IMR-90 (cell line): ENCODE measurements at regions not wholly inside any gene's neighbourhood (a gene's known extent, or its start where the extent isn't known, plus 50 kb on each side); places are given as distances from the start of the nearest gene placed in this dataset.
"Not testable (repeated sequence)": the region's sequence is repeated elsewhere in the genome, so short reads cannot be mapped to it uniquely, and the experiment has no call there.

Experiments
- ATAC-seq: fragments of 200-7000 bp; cut with Tn5 transposase; 2 replicates; pipeline ENCODE4 v1.9.1; 2020; ENCODE audit warnings: low read depth, mild to moderate bottlenecking, moderate library complexity
- BruUV-seq: library from RNA; stranded (reverse); fragments of 400-500 nt; replicated peaks from 2 replicates; lab custom pipeline; 2021; lab: Mats Ljungman, UMichigan
- CTCF ChIA-PET: fragments of 300-600 bp; formaldehyde crosslinking; extraction: SDS; loops from one replicate; lab custom pipeline; 2021; ENCODE audit warnings: antibody characterized with exemption; lab: Yijun Ruan, JAX
- POLR2A ChIA-PET: fragments of 300-600 bp; sonication (Branson Sonifier 250); formaldehyde crosslinking; loops from one replicate; lab custom pipeline; 2022; ENCODE audit warnings: antibody characterized with exemption; ENCODE audit not compliant: unreplicated experiment; lab: Charles Lee
- DNase-seq: peaks from one replicate; pipeline ENCODE4 v3.0.0; 2013
- H2AFZ ChIP-seq: replicated peaks from 2 replicates; pipeline ENCODE3; 2013; ENCODE audit warnings: low read length, mild to moderate bottlenecking; ENCODE audit not compliant: poor library complexity
- H2AK5ac ChIP-seq: 2 replicates; pipeline ENCODE4 v1.6.1; 2013; ENCODE audit warnings: low read depth, low read length, inconsistent platforms
- H2AK9ac ChIP-seq: replicated peaks from 2 replicates; pipeline ENCODE3; 2013; ENCODE audit warnings: mild to moderate bottlenecking, low read depth, low read length, moderate library complexity; ENCODE audit not compliant: poor library complexity
- H2BK120ac ChIP-seq: 2 replicates; pipeline ENCODE4 v1.6.1; 2013; ENCODE audit warnings: low read depth, low read length, inconsistent platforms
- H2BK15ac ChIP-seq: 3 replicates; pipeline ENCODE4 v1.6.1; 2013; ENCODE audit warnings: low read depth, low read length, inconsistent platforms
- H2BK20ac ChIP-seq: 2 replicates; pipeline ENCODE4 v1.6.1; 2013; ENCODE audit warnings: low read depth, mild to moderate bottlenecking, inconsistent platforms, low read length, moderate library complexity
- H2BK5ac ChIP-seq: 2 replicates; pipeline ENCODE4 v1.6.1; 2013; ENCODE audit warnings: mild to moderate bottlenecking, low read depth, low read length, inconsistent platforms; ENCODE audit not compliant: poor library complexity, severe bottlenecking
- H3K14ac ChIP-seq: replicated peaks from 2 replicates; pipeline ENCODE4 v1.6.1; 2013; ENCODE audit warnings: low read depth, low read length, inconsistent platforms
- H3K18ac ChIP-seq: 2 replicates; pipeline ENCODE4 v1.6.1; 2013; ENCODE audit warnings: low read depth, low read length, control low read depth
- H3K23ac ChIP-seq: 2 replicates; pipeline ENCODE4 v1.6.1; 2013; ENCODE audit warnings: low read depth, low read length, inconsistent platforms
- H3K27ac ChIP-seq: 2 replicates; pipeline ENCODE4 v1.5.1; 2013; ENCODE audit warnings: mild to moderate bottlenecking, control low read depth, low read length; ENCODE audit not compliant: insufficient read depth
- H3K27me3 ChIP-seq: 2 replicates; pipeline ENCODE4 v1.6.1; 2013; ENCODE audit warnings: low read length; ENCODE audit not compliant: control insufficient read depth, insufficient read depth
- H3K36me3 ChIP-seq: 2 replicates; pipeline ENCODE4 v1.6.1; 2013; ENCODE audit warnings: low read length, mixed read lengths; ENCODE audit not compliant: control insufficient read depth, insufficient read depth
- H3K4ac ChIP-seq: 2 replicates; pipeline ENCODE4 v1.6.1; 2013; ENCODE audit warnings: low read depth, low read length, inconsistent platforms
- H3K4me1 ChIP-seq: 2 replicates; pipeline ENCODE4 v1.6.1; 2013; ENCODE audit warnings: low read length, mixed read lengths; ENCODE audit not compliant: control insufficient read depth, insufficient read depth
- H3K4me2 ChIP-seq: 2 replicates; pipeline ENCODE4 v1.6.1; 2013; ENCODE audit warnings: low read depth, mild to moderate bottlenecking, control low read depth, low read length, moderate library complexity
- H3K4me3 ChIP-seq: 2 replicates; pipeline ENCODE4 v1.5.1; 2013; ENCODE audit warnings: low read depth, mild to moderate bottlenecking, control low read depth, low read length, moderate library complexity; ENCODE audit not compliant: insufficient read depth
- H3K56ac ChIP-seq: 2 replicates; pipeline ENCODE4 v1.6.1; 2013; ENCODE audit warnings: low read length, inconsistent platforms; ENCODE audit not compliant: insufficient read depth; ENCODE audit errors: extremely low read depth
- H3K79me1 ChIP-seq, 2 experiments: 2 replicates each; pipeline ENCODE4 v1.6.1; 2013; ENCODE audit warnings: low read length in 2 of 2, inconsistent platforms in 1 of 2, low read depth in 1 of 2
- H3K9ac ChIP-seq: 2 replicates; pipeline ENCODE4 v1.6.1; 2013; ENCODE audit warnings: low read depth, low read length, control low read depth
- H3K9me1 ChIP-seq: 2 replicates; pipeline ENCODE4 v1.6.1; 2013; ENCODE audit warnings: low read length, inconsistent platforms; ENCODE audit not compliant: insufficient read depth
- H3K9me3 ChIP-seq: 2 replicates; pipeline ENCODE4 v1.6.1; 2013; ENCODE audit warnings: low read length; ENCODE audit not compliant: control insufficient read depth, insufficient read depth
- H4K20me1 ChIP-seq: 2 replicates; pipeline ENCODE4 v1.6.1; 2013; ENCODE audit warnings: low read length, inconsistent platforms; ENCODE audit not compliant: insufficient read depth
- H4K5ac ChIP-seq: 2 replicates; pipeline ENCODE4 v1.6.1; 2013; ENCODE audit warnings: mild to moderate bottlenecking, low read depth, low read length, control low read depth
- H4K8ac ChIP-seq, 2 experiments: 2 replicates each; pipeline ENCODE4 v1.6.1; 2013; ENCODE audit warnings: low read depth in 2 of 2, low read length in 2 of 2, control low read depth in 1 of 2, inconsistent platforms in 1 of 2
- H4K91ac ChIP-seq: 2 replicates; pipeline ENCODE4 v1.6.1; 2013; ENCODE audit warnings: low read depth, low read length, inconsistent platforms; ENCODE audit not compliant: insufficient read depth
- whole genome bisulfite sequencing, 2 experiments: methylation state at CpG; one replicate each; pipeline versions ENCODE4 v1.1.5 to v1.1.7; 2013; ENCODE audit warnings: missing lambda C conversion rate in 2 of 2; ENCODE audit not compliant: insufficient read length in 1 of 2; ENCODE audit errors: extremely low coverage in 2 of 2; 5-methylcytosine and 5-hydroxymethylcytosine counted together
- dilution Hi-C: fragments of 300-500 bp; cut with HindIII; formaldehyde crosslinking; loops from one replicate; pipeline ENCODE4 v1.14.3; 2018; ENCODE audit warnings: low sequenced_read_pairs; ENCODE audit not compliant: unreplicated experiment
- in situ Hi-C: fragments of 300-500 bp; cut with MboI; formaldehyde crosslinking; loops from 3 replicates; pipeline ENCODE4 v1.14.3; 2019; ENCODE audit warnings: low sequenced_read_pairs, inconsistent platforms, mixed read lengths
- intact Hi-C: fragments of 100-400 bp; cut with micrococcal nuclease; formaldehyde crosslinking; loops from 2 replicates; pipeline ENCODE4 v1.10.0; 2022

DNA sequence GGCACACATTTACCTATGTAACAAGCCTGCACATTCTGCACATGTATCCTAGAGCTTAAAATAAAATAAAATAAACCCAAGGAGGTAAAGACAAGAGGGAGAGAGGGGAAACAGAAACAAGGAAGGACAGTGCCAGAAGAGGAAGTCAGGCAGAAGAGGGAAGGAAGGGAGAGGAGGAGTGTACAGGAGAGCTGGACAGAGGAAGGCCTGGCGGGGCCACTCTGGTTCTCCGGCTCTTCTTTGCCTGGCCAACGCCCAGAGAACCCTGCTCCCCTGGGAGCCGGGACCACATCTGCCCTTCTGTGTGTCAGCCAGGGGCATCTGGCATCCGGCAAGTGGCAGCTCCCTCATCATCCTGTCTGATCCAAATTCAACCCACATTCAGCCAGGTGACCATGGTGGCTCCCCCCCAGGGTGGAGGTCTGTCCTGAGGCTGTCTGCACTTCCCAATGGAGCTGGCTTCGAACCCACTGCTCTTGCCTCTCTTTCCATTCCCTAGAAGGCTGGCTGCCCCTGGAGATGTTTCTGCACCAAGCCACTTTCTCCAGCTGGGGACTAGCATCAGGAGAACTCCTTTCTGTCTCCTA lies 55.5 kb upstream of the RABL2A start:
- BruUV-seq, intact Hi-C loops, dilution Hi-C loops: not testable (repeated sequence)

GRCh38 chr2:113575721-113576120 lies 51.3 kb upstream of the RABL2A start:
- H3K9ac ChIP-seq, result not testable (repeated sequence)

More for the DNA sequence above, 55.5 kb upstream of the RABL2A start:
- DNase-seq, H4K5ac ChIP-seq, H3K9me3 ChIP-seq, H2BK120ac ChIP-seq, H4K91ac ChIP-seq, H2BK20ac ChIP-seq, H3K4me2 ChIP-seq, H3K36me3 ChIP-seq, H3K56ac ChIP-seq, H3K4me3 ChIP-seq, H3K23ac ChIP-seq, H3K4ac ChIP-seq, H3K18ac ChIP-seq, H3K9me1 ChIP-seq, H3K79me1 ChIP-seq, in situ Hi-C loops, H2BK15ac ChIP-seq, H3K9ac ChIP-seq, H2BK5ac ChIP-seq, H2AK5ac ChIP-seq, H3K27me3 ChIP-seq, H3K27ac ChIP-seq, H4K20me1 ChIP-seq, ATAC-seq, H2AK9ac ChIP-seq, H2AFZ ChIP-seq, POLR2A ChIA-PET, H4K8ac ChIP-seq, H3K14ac ChIP-seq, H3K4me1 ChIP-seq, CTCF ChIA-PET: not testable (repeated sequence)
- no CpG with 5 or more reads among the region's 6 CpGs for WGBS, 2 experiments

More at GRCh38 chr2:113575721-113576120, 51.3 kb upstream of the RABL2A start:
- H4K20me1 ChIP-seq, dilution Hi-C loops, H3K79me1 ChIP-seq, H3K27ac ChIP-seq, H3K9me1 ChIP-seq, H3K4ac ChIP-seq, H3K4me3 ChIP-seq, H2AK9ac ChIP-seq, H3K23ac ChIP-seq, H3K14ac ChIP-seq, H4K5ac ChIP-seq, H2BK20ac ChIP-seq, H3K56ac ChIP-seq, POLR2A ChIA-PET, intact Hi-C loops, H3K18ac ChIP-seq, H3K4me1 ChIP-seq, H3K4me2 ChIP-seq, ATAC-seq, H3K9me3 ChIP-seq, H3K36me3 ChIP-seq, H2AFZ ChIP-seq, H3K27me3 ChIP-seq, BruUV-seq, H2BK120ac ChIP-seq, H2AK5ac ChIP-seq, CTCF ChIA-PET, H4K91ac ChIP-seq, in situ Hi-C loops, H2BK15ac ChIP-seq, H2BK5ac ChIP-seq, DNase-seq, H4K8ac ChIP-seq: not testable (repeated sequence)
- no CpG with 5 or more reads among the region's 4 CpGs for WGBS, 2 experiments
